ENCODE measurements at regions not wholly inside any gene's neighbourhood (a gene's known extent, or its start where the extent isn't known, plus 50 kb on each side); places are given as distances from the start of the nearest gene placed in this dataset.

- TF ChIP-seq RARB (CRISPR knock-in tag; IDR thresholded peaks at IDR 0.05) (no peak), POU6F1 (CRISPR knock-in tag; IDR thresholded peaks at IDR 0.05; ENCODE audit: borderline replicate concordance, low read depth) (no peak)
- TF ChIP-seq, protein P1, sequence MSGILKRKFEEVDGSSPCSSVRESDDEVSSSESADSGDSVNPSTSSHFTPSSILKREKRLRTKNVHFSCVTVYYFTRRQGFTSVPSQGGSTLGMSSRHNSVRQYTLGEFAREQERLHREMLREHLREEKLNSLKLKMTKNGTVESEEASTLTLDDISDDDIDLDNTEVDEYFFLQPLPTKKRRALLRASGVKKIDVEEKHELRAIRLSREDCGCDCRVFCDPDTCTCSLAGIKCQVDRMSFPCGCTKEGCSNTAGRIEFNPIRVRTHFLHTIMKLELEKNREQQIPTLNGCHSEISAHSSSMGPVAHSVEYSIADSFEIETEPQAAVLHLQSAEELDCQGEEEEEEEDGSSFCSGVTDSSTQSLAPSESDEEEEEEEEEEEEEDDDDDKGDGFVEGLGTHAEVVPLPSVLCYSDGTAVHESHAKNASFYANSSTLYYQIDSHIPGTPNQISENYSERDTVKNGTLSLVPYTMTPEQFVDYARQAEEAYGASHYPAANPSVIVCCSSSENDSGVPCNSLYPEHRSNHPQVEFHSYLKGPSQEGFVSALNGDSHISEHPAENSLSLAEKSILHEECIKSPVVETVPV (CRISPR knock-in tag; IDR thresholded peaks at IDR 0.05) = no peak
- TF ChIP-seq, protein P2, sequence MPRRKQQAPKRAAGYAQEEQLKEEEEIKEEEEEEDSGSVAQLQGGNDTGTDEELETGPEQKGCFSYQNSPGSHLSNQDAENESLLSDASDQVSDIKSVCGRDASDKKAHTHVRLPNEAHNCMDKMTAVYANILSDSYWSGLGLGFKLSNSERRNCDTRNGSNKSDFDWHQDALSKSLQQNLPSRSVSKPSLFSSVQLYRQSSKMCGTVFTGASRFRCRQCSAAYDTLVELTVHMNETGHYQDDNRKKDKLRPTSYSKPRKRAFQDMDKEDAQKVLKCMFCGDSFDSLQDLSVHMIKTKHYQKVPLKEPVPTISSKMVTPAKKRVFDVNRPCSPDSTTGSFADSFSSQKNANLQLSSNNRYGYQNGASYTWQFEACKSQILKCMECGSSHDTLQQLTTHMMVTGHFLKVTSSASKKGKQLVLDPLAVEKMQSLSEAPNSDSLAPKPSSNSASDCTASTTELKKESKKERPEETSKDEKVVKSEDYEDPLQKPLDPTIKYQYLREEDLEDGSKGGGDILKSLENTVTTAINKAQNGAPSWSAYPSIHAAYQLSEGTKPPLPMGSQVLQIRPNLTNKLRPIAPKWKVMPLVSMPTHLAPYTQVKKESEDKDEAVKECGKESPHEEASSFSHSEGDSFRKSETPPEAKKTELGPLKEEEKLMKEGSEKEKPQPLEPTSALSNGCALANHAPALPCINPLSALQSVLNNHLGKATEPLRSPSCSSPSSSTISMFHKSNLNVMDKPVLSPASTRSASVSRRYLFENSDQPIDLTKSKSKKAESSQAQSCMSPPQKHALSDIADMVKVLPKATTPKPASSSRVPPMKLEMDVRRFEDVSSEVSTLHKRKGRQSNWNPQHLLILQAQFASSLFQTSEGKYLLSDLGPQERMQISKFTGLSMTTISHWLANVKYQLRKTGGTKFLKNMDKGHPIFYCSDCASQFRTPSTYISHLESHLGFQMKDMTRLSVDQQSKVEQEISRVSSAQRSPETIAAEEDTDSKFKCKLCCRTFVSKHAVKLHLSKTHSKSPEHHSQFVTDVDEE (CRISPR knock-in tag; IDR thresholded peaks at IDR 0.05) = no peak
Measured at GRCh38 chr16:20253825-20254224, 73.5 kb downstream of the GP2 start.
